ENCODE measurements at regions not wholly inside any gene's neighbourhood (a gene's known extent, or its start where the extent isn't known, plus 50 kb on each side); places are given as distances from the start of the nearest gene placed in this dataset.

- H3K4me3 ChIP-seq (ENCODE audit: insufficient read depth in 1 of 2, low read depth in 1 of 2, low read length in 2 of 2), result no peak overlapping the region
- no peak overlapping the region for H2BK5ac ChIP-seq (ENCODE audit: low read depth, low read length, poor library complexity, severe bottlenecking)
- 78% methylated on average over 9 of the region's 10 CpGs for WGBS
- H2AFZ ChIP-seq (ENCODE audit: low read depth, low read length), result no peak overlapping the region
- H3K79me1 ChIP-seq (replicated peaks; ENCODE audit: low read length, poor library complexity, severe bottlenecking), result no peaks in the 10 kb centered on the region
- H2BK12ac ChIP-seq (ENCODE audit: low read length in 2 of 2), result no peak overlapping the region
- peak overlapping the region; percentile 34 for H3K27ac ChIP-seq (ENCODE audit: low read length, poor library complexity, severe bottlenecking)
- no peak overlapping the region for H3K4ac ChIP-seq (ENCODE audit: low read depth in 1 of 2, low read length in 2 of 2)
- H3K23ac ChIP-seq (ENCODE audit: low read length in 2 of 2), result no peak overlapping the region
- H3K36me3 ChIP-seq (ENCODE audit: control insufficient read depth in 1 of 2, insufficient read depth in 2 of 2, low read depth in 1 of 2, low read length in 2 of 2), result no peaks in the 10 kb centered on the region
- H2BK15ac ChIP-seq (ENCODE audit: low read depth, poor library complexity, severe bottlenecking), result no peak overlapping the region
- no peak overlapping the region for H4K8ac ChIP-seq (ENCODE audit: low read length)
- H3K4me2 ChIP-seq (ENCODE audit: low read length, poor library complexity, severe bottlenecking), result peak overlapping the region; percentile 19
- no peak overlapping the region for H3K9ac ChIP-seq (ENCODE audit: low read length)
- H2BK120ac ChIP-seq (ENCODE audit: low read depth, low read length), result no peak overlapping the region
- no peak overlapping the region for H2AK5ac ChIP-seq (ENCODE audit: low read length, severe bottlenecking)
- no peak for DNase-seq
- peaks cover 0 to 2% of the 10 kb centered on the region in 2 experiments for H3K27me3 ChIP-seq (ENCODE audit: control insufficient read depth in 1 of 2, insufficient read depth in 1 of 2, low read length in 2 of 2)
- peaks cover 3% of the 10 kb centered on the region for H3K4me1 ChIP-seq (ENCODE audit: control insufficient read depth, insufficient read depth, low read depth, low read length)
- H3K9me3 ChIP-seq (ENCODE audit: control insufficient read depth, low read length), result no peaks in the 10 kb centered on the region
- H3K14ac ChIP-seq (ENCODE audit: low read length in 2 of 2), result no peak overlapping the region
- H3K18ac ChIP-seq (ENCODE audit: low read depth in 1 of 2, low read length in 2 of 2), result no peak overlapping the region
- no peak overlapping the region for H4K91ac ChIP-seq (ENCODE audit: low read length)
These were observed 83.8 kb upstream of the HHIP start for GRCh38 chr4:144562019-144562705.

DNA sequence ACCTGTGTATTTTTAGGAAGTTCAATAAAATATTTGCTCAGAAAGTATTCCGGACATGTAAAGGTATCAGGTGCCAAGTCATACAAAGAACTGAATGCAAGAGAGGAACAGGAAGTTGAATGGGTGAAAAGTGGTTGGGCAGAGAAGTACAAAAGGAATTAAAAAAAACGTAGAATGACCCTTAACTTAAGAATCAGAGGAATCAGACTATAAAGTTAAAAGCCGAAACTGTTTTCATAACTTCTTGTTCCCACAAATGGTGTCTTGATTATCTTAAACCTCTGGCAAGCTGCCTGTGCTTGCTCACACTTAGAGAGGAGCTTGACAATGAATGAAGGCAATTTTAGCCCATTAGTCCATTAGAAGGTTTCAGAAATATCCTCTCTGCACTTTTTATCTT lies 81.6 kb upstream of the HHIP start:
- no peak overlapping the region for H2BK120ac ChIP-seq (ENCODE audit: low read depth, low read length)
- no peak overlapping the region for H2AK5ac ChIP-seq (ENCODE audit: low read length, severe bottlenecking)
- no peak overlapping the region for H2BK15ac ChIP-seq (ENCODE audit: low read depth, poor library complexity, severe bottlenecking)
- no peak overlapping the region for H2AFZ ChIP-seq (ENCODE audit: low read depth, low read length)
- no peak overlapping the region for H2BK12ac ChIP-seq (ENCODE audit: low read length in 2 of 2)
- no peak overlapping the region for H3K27ac ChIP-seq (ENCODE audit: low read length, poor library complexity, severe bottlenecking)
- DNase-seq, result no peak
- H4K91ac ChIP-seq (ENCODE audit: low read length), result no peak overlapping the region
- peaks cover 3% of the 10 kb centered on the region for H3K4me1 ChIP-seq (ENCODE audit: control insufficient read depth, insufficient read depth, low read depth, low read length)
- H2BK5ac ChIP-seq (ENCODE audit: low read depth, low read length, poor library complexity, severe bottlenecking), result no peak overlapping the region
- no peak overlapping the region for H3K14ac ChIP-seq (ENCODE audit: low read length in 2 of 2)
- H3K4me2 ChIP-seq (ENCODE audit: low read length, poor library complexity, severe bottlenecking), result no peak overlapping the region
- no peak overlapping the region for H3K18ac ChIP-seq (ENCODE audit: low read depth in 1 of 2, low read length in 2 of 2)
- H3K27me3 ChIP-seq (ENCODE audit: control insufficient read depth in 1 of 2, insufficient read depth in 1 of 2, low read length in 2 of 2), result peaks cover 0 to 2% of the 10 kb centered on the region in 2 experiments
- H3K36me3 ChIP-seq (ENCODE audit: control insufficient read depth in 1 of 2, insufficient read depth in 2 of 2, low read depth in 1 of 2, low read length in 2 of 2), result no peaks in the 10 kb centered on the region
- H3K4ac ChIP-seq (ENCODE audit: low read depth in 1 of 2, low read length in 2 of 2), result no peak overlapping the region
- no peaks in the 10 kb centered on the region for H3K79me1 ChIP-seq (replicated peaks; ENCODE audit: low read length, poor library complexity, severe bottlenecking)
- H3K4me3 ChIP-seq (ENCODE audit: insufficient read depth in 1 of 2, low read depth in 1 of 2, low read length in 2 of 2), result no peak overlapping the region
- H3K23ac ChIP-seq (ENCODE audit: low read length in 2 of 2), result no peak overlapping the region
- H4K8ac ChIP-seq (ENCODE audit: low read length), result no peak overlapping the region
- H3K9me3 ChIP-seq (ENCODE audit: control insufficient read depth, low read length), result no peaks in the 10 kb centered on the region
- H3K9ac ChIP-seq (ENCODE audit: low read length), result no peak overlapping the region
- 80% methylated on average over 3 of the region's 3 CpGs for WGBS

DNA sequence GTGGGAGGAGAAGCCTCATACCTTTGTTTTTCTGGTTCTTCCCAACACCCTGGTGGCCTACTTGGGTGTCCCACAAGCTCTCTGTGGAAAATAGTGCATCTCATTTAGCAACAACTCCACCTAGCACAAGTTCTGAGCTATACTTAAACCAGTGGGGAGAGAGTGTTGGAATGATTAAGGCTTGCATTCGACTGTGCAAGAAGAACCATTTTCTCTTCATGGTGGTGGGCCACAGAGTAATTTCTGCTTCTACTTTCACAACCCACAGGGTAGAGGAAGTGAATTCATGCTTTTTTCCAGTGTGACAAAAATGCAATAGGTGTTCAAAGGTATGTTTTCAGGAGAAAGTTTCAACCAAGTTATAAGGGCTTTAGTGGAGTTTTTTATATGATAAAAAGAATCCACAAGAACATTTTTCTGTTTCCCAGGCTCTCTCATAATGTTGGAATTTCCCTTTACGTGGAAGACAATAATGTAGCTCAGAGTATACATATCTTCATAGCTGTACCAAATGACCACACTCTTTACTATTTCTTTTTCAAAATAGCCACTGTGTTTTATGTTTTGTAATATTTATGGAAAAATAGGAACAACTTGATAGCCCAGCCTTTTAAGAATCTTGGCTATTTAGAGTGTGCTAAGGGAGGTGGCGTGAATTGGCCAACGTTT lies 80.3 kb upstream of the HHIP start:
- Histone ChIP-seq H3K27ac (ENCODE audit: low read length, poor library complexity, severe bottlenecking) (no peak overlapping the region), H3K79me1 (replicated peaks; ENCODE audit: low read length, poor library complexity, severe bottlenecking) (no peaks in the 10 kb centered on the region), H2AFZ (ENCODE audit: low read depth, low read length) (no peak overlapping the region), H3K27me3 (ENCODE audit: control insufficient read depth in 1 of 2, insufficient read depth in 1 of 2, low read length in 2 of 2) (peaks cover 0 to 2% of the 10 kb centered on the region in 2 experiments), H3K9ac (ENCODE audit: low read length) (no peak overlapping the region), H3K4me1 (ENCODE audit: control insufficient read depth, insufficient read depth, low read depth, low read length) (peaks cover 3% of the 10 kb centered on the region), H2BK120ac (ENCODE audit: low read depth, low read length) (no peak overlapping the region), H3K14ac (ENCODE audit: low read length in 2 of 2) (no peak overlapping the region), H3K23ac (ENCODE audit: low read length in 2 of 2) (no peak overlapping the region), H2BK12ac (ENCODE audit: low read length in 2 of 2) (no peak overlapping the region), H3K4ac (ENCODE audit: low read depth in 1 of 2, low read length in 2 of 2) (no peak overlapping the region), H3K18ac (ENCODE audit: low read depth in 1 of 2, low read length in 2 of 2) (no peak overlapping the region), H2AK5ac (ENCODE audit: low read length, severe bottlenecking) (peak overlapping the region; percentile 45), H2BK5ac (ENCODE audit: low read depth, low read length, poor library complexity, severe bottlenecking) (no peak overlapping the region), H3K36me3 (ENCODE audit: control insufficient read depth in 1 of 2, insufficient read depth in 2 of 2, low read depth in 1 of 2, low read length in 2 of 2) (no peaks in the 10 kb centered on the region), H4K91ac (ENCODE audit: low read length) (no peak overlapping the region), H2BK15ac (ENCODE audit: low read depth, poor library complexity, severe bottlenecking) (no peak overlapping the region), H3K4me3 (ENCODE audit: insufficient read depth in 1 of 2, low read depth in 1 of 2, low read length in 2 of 2) (no peak overlapping the region), H4K8ac (ENCODE audit: low read length) (no peak overlapping the region), H3K4me2 (ENCODE audit: low read length, poor library complexity, severe bottlenecking) (no peak overlapping the region), H3K9me3 (ENCODE audit: control insufficient read depth, low read length) (no peaks in the 10 kb centered on the region)
- WGBS, result 82% methylated on average over 2 of the region's 4 CpGs
- DNase-seq, result no peak

- no peak overlapping the region for H2AK5ac ChIP-seq (ENCODE audit: low read length, severe bottlenecking)
- WGBS, result 82% methylated on average over 4 of the region's 7 CpGs
- no peak overlapping the region for H2BK15ac ChIP-seq (ENCODE audit: low read depth, poor library complexity, severe bottlenecking)
These were observed 73.3 kb upstream of the HHIP start for GRCh38 chr4:144572660-144573059.

More at GRCh38 chr4:144572660-144573059, 73.3 kb upstream of the HHIP start:
- Histone ChIP-seq H2BK120ac (ENCODE audit: low read depth, low read length) (no peak overlapping the region), H3K79me1 (replicated peaks; ENCODE audit: low read length, poor library complexity, severe bottlenecking) (no peaks in the 10 kb centered on the region), H3K9me3 (ENCODE audit: control insufficient read depth, low read length) (no peaks in the 10 kb centered on the region), H3K14ac (ENCODE audit: low read length in 2 of 2) (no peak overlapping the region), H3K4me3 (ENCODE audit: insufficient read depth in 1 of 2, low read depth in 1 of 2, low read length in 2 of 2) (no peak overlapping the region), H4K8ac (ENCODE audit: low read length) (no peak overlapping the region), H3K9ac (ENCODE audit: low read length) (no peak overlapping the region), H2BK5ac (ENCODE audit: low read depth, low read length, poor library complexity, severe bottlenecking) (no peak overlapping the region), H3K4me1 (ENCODE audit: control insufficient read depth, insufficient read depth, low read depth, low read length) (no peaks in the 10 kb centered on the region), H3K27me3 (ENCODE audit: control insufficient read depth in 1 of 2, insufficient read depth in 1 of 2, low read length in 2 of 2) (no peaks in the 10 kb centered on the region), H3K4ac (ENCODE audit: low read depth in 1 of 2, low read length in 2 of 2) (no peak overlapping the region), H3K36me3 (ENCODE audit: control insufficient read depth in 1 of 2, insufficient read depth in 2 of 2, low read depth in 1 of 2, low read length in 2 of 2) (peaks cover 0 to 3% of the 10 kb centered on the region in 2 experiments), H2AFZ (ENCODE audit: low read depth, low read length) (no peak overlapping the region), H2BK12ac (ENCODE audit: low read length in 2 of 2) (no peak overlapping the region), H3K23ac (ENCODE audit: low read length in 2 of 2) (no peak overlapping the region), H3K4me2 (ENCODE audit: low read length, poor library complexity, severe bottlenecking) (no peak overlapping the region), H3K27ac (ENCODE audit: low read length, poor library complexity, severe bottlenecking) (no peak overlapping the region), H4K91ac (ENCODE audit: low read length) (no peak overlapping the region), H3K18ac (ENCODE audit: low read depth in 1 of 2, low read length in 2 of 2) (no peak overlapping the region)
- DNase-seq, result no peak

Measured in mesenchymal stem cell (in vitro differentiated cells and primary cell).